ENCODE measurements at regions not wholly inside any gene's neighbourhood (a gene's known extent, or its start where the extent isn't known, plus 50 kb on each side); places are given as distances from the start of the nearest gene placed in this dataset.

- Histone ChIP-seq H3K36me3 (ENCODE audit: control insufficient read depth, insufficient read depth, low read length) (no peaks in the 10 kb centered on the region), H3K27me3 (ENCODE audit: control insufficient read depth, insufficient read depth, low read length) (no peaks in the 10 kb centered on the region), H3K4me3 (ENCODE audit: low read depth in 2 of 2, low read length in 2 of 2) (no peak overlapping the region), H3K27ac (ENCODE audit: low read length) (no peak overlapping the region), H3K9me3 (ENCODE audit: control insufficient read depth, insufficient read depth, low read depth, low read length) (no peaks in the 10 kb centered on the region), H3K4me1 (ENCODE audit: control insufficient read depth, insufficient read depth, low read length) (no peaks in the 10 kb centered on the region)
- DNase-seq (ENCODE audit: low read depth, low spot score): no peak
- in situ Hi-C loops (cut with HindIII; ENCODE audit: low pct_unique_long_range_greater_than_20kb, low sequenced_read_pairs): no loop called here
- intact Hi-C loops (cut with micrococcal nuclease; ENCODE audit: unreplicated experiment): no loop called here
- no TSS peak for BruUV-seq (replicated peaks)
- TF ChIP-seq SIN3A (IDR thresholded peaks at IDR 0.05; ENCODE audit: borderline replicate concordance, insufficient read depth, low read depth, low read length) (no peak), POLR2AphosphoS5 (IDR thresholded peaks at IDR 0.05; ENCODE audit: low read depth, low read length) (no peak), TCF7L2 (IDR thresholded peaks at IDR 0.05; ENCODE audit: low read depth, low read length) (no peak), CTCF (IDR thresholded peaks at IDR 0.05) (no peak)
- TF ChIP-seq, protein P1, sequence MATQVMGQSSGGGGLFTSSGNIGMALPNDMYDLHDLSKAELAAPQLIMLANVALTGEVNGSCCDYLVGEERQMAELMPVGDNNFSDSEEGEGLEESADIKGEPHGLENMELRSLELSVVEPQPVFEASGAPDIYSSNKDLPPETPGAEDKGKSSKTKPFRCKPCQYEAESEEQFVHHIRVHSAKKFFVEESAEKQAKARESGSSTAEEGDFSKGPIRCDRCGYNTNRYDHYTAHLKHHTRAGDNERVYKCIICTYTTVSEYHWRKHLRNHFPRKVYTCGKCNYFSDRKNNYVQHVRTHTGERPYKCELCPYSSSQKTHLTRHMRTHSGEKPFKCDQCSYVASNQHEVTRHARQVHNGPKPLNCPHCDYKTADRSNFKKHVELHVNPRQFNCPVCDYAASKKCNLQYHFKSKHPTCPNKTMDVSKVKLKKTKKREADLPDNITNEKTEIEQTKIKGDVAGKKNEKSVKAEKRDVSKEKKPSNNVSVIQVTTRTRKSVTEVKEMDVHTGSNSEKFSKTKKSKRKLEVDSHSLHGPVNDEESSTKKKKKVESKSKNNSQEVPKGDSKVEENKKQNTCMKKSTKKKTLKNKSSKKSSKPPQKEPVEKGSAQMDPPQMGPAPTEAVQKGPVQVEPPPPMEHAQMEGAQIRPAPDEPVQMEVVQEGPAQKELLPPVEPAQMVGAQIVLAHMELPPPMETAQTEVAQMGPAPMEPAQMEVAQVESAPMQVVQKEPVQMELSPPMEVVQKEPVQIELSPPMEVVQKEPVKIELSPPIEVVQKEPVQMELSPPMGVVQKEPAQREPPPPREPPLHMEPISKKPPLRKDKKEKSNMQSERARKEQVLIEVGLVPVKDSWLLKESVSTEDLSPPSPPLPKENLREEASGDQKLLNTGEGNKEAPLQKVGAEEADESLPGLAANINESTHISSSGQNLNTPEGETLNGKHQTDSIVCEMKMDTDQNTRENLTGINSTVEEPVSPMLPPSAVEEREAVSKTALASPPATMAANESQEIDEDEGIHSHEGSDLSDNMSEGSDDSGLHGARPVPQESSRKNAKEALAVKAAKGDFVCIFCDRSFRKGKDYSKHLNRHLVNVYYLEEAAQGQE (IDR thresholded peaks at IDR 0.05; ENCODE audit: insufficient read depth in 1 of 2, low read depth in 2 of 2, low read length in 1 of 2): no peak
- ChIA-PET CTCF (no interaction called here), POLR2A (no interaction called here)
- ATAC-seq: no peak
Measured at GRCh38 chr14:39912192-39913100, 480.2 kb upstream of the FBXO33 start.

- Histone ChIP-seq H3K27ac (ENCODE audit: low read length) (no peak overlapping the region), H3K36me3 (ENCODE audit: control insufficient read depth, insufficient read depth, low read length) (no peaks in the 10 kb centered on the region), H3K27me3 (ENCODE audit: control insufficient read depth, insufficient read depth, low read length) (no peaks in the 10 kb centered on the region), H3K4me1 (ENCODE audit: control insufficient read depth, insufficient read depth, low read length) (no peaks in the 10 kb centered on the region), H3K9me3 (ENCODE audit: control insufficient read depth, insufficient read depth, low read depth, low read length) (no peaks in the 10 kb centered on the region), H3K4me3 (ENCODE audit: low read depth in 2 of 2, low read length in 2 of 2) (no peak overlapping the region)
- in situ Hi-C loops (cut with HindIII; ENCODE audit: low pct_unique_long_range_greater_than_20kb, low sequenced_read_pairs): no loop called here
- ATAC-seq (no peak), DNase-seq (ENCODE audit: low read depth, low spot score) (no peak)
- TF ChIP-seq TCF7L2 (IDR thresholded peaks at IDR 0.05; ENCODE audit: low read depth, low read length) (no peak), CTCF (IDR thresholded peaks at IDR 0.05) (no peak), SIN3A (IDR thresholded peaks at IDR 0.05; ENCODE audit: borderline replicate concordance, insufficient read depth, low read depth, low read length) (no peak), POLR2AphosphoS5 (IDR thresholded peaks at IDR 0.05; ENCODE audit: low read depth, low read length) (no peak)
- TF ChIP-seq, protein P1 (IDR thresholded peaks at IDR 0.05; ENCODE audit: insufficient read depth in 1 of 2, low read depth in 2 of 2, low read length in 1 of 2): no peak
- intact Hi-C loops (cut with micrococcal nuclease; ENCODE audit: unreplicated experiment): no loop called here
- ChIA-PET POLR2A (no interaction called here), CTCF (no interaction called here)
- no TSS peak for BruUV-seq (replicated peaks)
Measured at GRCh38 chr14:39897657-39898056, 465.4 kb upstream of the FBXO33 start.

Measured in Panc1 (cell line).